HG03175 (cell line): ENCODE measurements at regions not wholly inside any gene's neighbourhood (a gene's known extent, or its start where the extent isn't known, plus 50 kb on each side); places are given as distances from the start of the nearest gene placed in this dataset.
A peak's percentile ranks its signal among the peaks of the same experiment; 100 is the strongest.

Source experiments
- ATAC-seq: cut with Tn5 transposase; IDR thresholded peaks from one replicate; pipeline ENCODE4 v1.9.1; 2021; ENCODE audit warnings: mild to moderate bottlenecking, moderate library complexity; ENCODE audit not compliant: unreplicated experiment

DNA sequence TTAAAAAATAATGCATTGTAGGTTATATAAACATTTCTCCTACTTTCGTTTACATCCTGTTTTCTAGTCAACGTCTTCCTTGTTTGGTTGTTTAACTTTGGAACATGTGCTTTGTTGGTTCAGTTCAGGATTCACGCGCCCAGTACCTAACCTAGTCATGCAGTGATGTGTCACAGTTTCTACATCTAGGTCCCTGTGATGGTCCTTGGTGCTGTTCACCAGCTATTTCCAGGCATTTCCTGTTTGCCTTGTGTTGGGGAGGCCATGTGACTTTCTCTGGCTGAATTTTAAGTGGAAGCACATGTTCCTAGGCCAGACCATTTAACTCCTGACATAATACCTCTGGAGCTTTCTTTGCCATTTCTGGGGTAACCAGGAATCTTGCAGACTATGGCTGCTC is 292.3 kb downstream of the SMARCA2 start:
- ATAC-seq = no peak

DNA sequence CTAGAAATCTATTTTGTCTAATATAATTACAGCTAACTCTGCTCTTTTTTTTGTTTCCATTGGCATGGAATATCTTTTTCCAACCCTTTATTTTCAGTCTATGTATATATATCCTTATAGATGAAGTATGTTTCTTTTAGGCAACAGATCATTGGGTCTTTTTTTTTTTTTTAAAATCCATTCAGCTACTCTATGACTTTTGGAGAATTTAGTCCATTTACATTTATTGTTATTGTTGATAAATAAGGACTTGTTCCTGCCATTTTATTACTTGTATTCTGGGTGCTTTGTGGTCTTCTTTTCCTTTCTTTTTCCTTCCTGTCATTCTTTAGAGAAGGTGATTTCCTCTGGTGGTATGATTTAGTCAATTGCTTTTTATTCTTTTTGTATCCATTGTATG is 296.8 kb downstream of the SMARCA2 start:
- ATAC-seq = no peak

DNA sequence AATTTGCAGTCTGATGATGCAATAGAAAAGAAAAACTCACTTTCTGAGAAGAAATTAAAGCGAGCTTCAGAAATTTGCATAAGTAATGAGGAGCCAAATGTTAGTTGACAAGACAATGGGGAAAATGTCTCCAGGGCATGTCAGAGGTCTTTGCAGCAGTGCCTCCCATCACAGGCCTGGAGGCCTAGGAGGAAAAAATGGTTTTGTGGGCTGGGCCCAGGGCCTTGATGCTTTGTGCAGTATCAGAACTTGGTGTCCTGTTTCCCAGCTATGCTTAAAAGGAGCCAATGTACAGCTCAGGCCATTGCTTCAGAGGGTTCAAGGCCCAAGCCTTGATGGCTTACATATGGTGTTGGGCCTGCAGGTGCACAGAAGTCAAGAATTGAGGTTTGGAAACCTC is 298.4 kb downstream of the SMARCA2 start:
- ATAC-seq = no peak

DNA sequence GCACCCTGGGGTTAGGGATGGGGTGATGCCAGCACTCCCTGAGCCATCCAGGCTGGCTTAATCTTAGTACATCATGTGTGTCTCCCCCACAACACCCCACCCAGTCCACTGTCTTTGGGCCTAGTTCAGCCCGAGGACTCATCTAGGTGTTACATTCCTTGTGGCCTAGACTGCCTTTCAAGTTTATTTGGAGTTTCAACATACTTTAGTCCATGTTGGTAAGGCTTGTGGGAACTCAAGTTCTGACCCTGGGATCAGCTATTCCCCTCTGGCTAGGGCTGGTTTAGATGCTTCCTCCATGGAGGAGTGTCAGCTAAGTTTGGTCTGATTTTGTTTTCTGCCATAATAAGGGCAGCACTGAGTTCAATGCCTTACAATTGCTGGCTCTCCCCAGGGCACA is 302.4 kb downstream of the SMARCA2 start:
- no peak for ATAC-seq

DNA sequence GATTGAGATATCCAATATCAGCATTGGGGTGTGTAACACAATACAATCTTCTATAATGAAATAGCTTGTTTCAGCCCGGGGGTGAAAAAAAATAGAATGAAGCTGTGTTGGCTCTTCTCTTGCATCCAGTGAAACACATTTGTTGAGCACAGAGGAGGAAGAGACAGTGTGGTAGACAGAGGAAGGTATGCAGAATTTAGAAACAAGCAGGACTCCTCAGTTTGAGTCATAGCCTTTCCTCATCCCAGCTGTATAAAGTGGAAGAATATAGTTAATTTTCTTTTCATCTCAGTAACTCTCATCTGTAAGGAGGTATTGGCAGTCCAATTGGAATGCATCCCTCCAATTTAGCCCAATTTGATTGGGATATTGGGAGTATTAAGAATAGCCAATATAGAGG is 302.2 kb upstream of the VLDLR start:
- ATAC-seq = no peak

DNA sequence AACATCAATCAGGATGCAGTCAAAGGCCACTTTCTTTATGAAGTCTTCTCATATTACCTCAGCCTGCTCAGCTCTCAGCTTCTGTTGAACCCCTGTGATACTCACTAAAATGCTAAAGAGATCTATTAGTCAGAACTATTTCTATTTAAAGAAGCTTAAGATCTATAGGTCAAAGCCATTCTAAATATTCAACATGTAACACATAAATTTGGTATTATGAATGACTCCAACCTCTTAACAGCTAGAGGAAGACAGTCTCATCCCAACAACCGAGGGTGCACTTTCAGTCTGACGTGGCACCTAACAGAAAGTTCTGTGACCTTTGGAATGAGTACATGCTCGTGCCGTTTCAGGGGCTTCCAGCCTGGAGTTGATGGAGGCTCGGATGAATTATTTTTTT is 301.5 kb upstream of the VLDLR start:
- no peak for ATAC-seq

DNA sequence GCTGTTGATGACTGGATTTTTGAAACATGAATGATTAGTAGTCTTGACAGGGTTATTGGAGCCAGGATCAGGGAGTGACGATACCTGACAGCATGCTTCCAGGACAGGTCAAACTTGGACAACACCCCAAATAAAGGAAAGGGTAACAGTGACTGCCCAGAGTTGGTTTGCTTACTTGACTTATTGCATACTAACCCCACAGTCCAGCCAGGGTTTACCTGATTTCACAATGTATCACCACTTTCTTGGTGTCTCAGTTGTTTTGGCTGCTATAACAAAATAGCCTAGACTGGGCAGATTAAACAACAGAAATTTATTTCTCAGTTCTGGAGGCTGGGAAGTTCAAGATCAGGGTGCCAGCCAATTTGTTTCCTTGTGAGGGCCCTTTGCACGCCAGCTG is 301.0 kb upstream of the VLDLR start:
- ATAC-seq = no peak

DNA sequence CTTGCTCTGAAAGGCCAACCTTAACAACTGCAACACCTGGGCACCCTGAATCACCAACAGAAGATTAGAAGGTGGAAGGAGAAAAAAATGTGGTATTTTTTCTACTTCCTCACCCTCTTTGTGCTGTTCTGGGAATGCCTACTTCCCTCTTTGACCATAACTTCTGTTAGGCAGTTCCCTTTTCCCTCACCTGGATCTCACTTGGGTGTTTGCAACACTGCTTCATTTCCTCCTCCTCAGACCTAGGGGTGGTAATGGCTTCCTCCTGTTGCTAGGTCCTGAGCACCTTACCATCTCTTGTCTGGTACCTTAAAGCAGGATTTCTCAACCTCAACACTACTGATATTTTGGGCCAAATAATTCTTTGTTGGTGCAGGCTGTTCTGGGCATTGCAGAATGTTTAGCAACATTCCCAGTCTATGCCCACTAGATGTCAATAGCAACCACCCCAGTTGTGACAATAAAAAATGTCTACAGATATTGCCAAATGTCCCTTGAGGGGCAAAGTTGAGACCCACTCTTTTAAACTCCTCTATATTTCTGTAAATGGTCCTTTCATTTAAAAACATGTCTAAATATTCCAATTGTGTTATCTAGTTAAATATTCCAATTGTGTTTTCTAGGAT is 300.0 kb upstream of the VLDLR start:
- no peak for ATAC-seq

DNA sequence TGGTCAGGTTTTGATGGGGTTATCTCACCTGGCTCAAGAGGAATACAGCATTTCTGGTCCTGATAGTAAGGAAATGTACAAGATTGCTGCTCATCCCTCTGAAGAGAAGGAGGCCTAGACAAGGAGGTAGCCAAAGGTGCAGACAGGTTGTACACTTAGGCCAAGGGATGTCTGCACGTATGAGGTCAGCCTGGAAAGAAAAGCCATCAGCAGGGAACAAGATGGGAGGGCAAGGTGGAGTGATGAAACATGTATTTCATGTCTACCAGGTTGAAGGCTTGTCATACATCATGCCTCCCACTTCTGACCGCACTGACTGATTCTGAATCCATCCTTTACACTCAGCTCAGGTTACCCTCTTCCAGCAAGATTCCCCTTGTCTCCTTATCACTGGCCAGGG is 296.8 kb upstream of the VLDLR start:
- no peak for ATAC-seq

DNA sequence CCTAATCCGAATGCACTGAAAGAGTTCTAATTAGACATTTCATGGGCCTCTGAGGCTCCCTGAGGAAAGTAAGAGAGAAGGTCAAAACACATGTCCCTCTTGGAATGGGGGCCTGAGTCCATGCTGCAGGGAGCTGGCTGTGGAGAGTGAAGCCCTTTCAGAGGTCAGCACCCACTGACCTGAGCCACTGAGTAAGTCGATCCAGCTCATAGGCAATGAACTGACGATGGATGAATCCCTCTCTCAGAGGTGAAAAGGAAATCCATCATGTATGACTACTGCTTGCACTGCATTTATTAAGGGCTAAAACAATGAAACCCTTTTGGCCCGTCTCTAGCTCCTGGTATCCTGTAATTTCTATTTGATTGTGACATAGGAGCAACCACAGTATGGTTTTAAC is 288.9 kb upstream of the VLDLR start:
- ATAC-seq = no peak

DNA sequence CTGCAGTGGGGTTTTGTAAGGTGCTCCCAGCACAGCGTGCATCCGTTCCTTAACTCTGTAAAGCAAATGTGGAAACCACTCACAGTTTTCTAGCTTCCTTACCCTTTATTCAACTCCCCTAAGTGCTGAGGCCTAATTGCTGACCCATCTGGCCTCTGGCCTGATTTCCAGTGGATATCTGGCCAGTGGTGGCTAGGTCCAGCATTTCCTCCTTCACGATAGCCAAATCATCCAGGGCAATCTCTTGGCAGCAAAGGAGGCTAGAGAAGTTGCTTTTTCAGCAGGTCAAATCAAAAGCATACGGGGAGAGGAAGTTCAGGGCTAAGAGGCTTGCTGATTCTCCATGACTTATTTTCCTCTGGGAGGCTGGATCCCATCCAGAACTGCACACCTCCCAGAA is 286.3 kb upstream of the VLDLR start:
- ATAC-seq = no peak

DNA sequence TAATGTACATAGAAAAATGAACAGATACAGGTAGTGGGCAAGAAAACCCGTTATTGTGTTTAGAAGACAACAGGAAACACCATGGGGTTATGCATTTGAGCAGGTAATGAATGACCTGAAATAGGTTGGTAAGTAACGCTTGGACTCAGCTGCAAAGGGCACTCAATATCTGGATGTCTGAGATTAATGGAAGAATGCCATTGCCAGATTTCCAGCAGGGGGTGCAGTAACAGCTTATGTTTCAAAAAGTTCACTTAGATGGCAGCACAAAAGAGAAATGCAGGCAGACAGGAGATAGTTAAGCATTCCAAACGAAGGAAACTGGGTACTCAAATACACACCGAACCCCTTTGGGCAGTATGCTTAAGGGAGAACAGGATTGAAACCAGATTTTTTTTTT is 285.5 kb upstream of the VLDLR start:
- no peak for ATAC-seq

DNA sequence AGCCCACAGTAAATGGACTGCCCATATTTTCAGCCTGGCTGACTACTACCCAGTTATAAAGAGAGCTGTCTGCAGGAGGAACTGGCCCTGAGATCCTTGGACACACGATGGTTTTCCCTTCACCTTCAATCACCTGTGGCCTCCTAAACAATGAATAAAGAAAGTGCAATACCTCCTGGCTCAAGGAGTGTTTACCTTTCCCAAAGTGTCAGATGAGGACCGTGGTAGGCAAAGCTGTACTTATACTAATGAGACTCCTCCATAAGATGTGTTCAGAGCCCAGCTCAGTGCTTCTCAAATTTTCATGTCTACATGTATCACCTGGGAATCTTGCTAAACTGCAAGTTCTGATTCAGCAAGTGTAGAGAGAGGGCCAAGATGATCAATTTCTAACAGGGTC is 284.5 kb upstream of the VLDLR start:
- no peak for ATAC-seq

DNA sequence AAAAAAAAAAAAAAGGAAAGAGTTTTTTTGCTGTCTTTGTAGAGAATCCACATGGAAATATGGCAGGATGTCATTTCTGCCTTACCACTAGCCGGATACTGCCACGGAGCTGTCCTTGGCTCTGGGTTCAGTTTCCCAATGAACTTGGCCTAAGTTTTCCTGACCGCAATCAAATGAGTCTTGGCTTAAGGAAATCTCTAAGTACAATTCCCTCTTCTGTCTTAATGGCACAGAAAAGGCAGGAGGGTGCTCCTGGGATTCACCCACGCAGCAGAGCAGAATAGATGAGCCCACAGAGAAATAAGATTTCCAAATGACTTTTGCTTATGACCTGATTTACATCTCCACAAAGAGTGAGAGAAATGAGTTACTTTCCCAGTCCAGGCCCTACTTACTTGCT is 284.0 kb upstream of the VLDLR start:
- no peak for ATAC-seq

DNA sequence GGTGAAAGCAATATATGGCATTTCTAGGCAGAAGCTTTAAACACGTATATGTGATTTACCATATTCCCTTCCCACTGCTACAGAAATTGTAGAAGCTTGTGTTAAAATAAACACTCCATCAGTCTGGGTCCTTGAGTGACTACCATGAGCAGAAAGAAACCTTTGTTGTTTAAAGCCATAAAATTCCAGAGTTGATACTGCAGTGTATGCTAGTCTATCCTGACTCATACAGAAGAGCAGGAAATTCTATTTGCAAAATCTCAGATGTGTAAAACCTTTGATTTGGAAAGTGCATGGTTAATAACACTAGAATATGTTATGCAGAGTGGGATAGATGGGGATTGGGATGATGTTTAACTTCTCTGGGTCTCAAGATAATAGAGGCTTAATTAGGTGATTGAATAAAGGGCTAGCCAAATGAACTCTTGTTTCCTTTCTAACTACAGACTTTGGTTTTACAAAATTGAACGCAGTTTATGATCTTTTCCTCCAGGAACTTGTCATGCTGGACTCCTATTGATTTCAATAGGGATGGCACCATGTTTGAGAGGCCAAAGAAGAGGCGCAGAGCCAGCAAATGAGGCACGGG is 282.7 kb upstream of the VLDLR start:
- ATAC-seq = no peak

DNA sequence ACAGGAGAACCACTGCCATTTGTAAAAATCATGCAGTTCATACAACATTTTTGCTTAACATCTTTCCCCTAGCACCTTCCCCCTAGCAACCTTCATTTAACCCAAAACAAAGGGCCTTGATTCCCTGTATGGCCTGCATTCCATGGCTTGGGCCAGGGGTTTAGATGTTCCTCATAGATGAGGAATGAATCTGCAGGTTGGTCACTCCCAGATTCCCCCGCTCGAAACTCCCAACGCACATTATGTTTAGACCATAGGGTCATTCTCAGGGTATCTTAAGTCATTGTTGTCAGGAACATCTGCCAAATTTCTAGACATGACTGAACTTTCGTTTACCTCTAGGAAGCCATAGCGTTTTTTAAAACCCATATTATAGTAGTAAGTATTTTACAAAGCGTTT is 282.2 kb upstream of the VLDLR start:
- ATAC-seq = no peak

DNA sequence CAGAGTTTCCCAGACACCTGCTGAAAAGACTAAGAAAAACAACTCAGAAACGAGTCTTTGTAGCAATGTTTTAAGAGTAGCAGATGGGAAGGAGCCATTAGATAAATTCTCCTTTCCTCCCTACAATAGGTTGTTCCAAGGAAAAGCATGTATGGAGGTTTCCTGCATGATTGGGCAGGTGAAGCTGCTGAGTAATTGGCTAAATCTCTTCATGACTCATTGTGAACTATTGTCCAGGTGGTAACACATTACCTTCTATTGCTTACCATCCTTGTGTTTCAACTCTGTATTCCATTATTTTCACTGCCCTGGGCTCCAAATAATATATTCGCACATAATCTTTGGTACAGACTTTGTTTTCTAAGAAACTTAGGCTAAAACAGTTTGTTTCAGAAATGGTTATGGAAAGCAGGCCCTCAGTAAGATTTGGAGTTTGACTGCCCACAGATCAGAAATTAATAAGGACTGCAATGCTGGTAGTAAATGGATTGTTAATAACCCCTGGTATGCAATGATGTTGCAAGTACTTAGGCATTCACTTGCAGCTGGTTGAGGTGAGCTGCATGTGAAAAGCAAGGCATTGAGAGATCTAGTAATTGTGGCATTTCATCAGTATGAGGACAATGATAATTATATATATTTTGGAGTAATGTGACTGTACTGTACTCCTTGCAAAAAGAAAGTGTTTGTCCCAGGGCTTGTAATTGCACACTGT is 281.4 kb upstream of the VLDLR start:
- ATAC-seq = no peak

DNA sequence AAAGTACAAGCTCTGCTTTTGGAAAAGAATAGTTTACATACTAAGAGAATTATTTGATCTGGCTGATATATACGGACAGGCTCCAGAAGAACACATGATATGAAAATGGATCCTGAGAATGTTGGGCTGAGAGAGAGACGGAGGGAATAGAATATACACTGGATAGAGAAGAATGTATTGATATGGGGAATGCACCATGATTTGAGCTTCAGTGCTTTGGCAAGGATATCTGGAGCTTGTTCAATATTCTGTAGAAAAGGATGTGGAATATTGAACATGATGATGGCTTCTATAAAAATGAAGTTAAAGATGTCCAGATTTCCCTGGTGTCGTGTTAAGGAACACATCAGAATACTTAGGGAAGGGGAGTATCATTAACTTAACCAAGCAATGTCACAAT is 280.5 kb upstream of the VLDLR start:
- no peak for ATAC-seq

DNA sequence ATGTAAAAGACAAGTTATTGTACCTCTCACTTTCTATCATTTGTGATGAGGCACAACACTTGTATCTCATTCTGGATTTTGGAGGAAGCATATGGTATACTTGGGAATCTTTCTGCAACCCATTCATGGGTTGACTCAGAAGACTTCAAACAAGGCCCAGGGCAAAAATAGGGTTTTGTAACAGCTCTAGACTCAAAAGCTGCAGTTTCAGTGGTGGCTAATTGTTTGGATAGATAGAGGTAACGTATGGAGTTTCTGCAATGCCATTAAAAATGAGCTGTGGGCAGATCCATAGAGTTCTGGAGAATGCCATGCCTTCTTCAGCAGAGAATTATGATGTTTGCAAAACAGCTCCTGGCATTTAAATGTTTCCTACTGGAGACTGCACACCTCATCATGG is 279.6 kb upstream of the VLDLR start:
- ATAC-seq = no peak

DNA sequence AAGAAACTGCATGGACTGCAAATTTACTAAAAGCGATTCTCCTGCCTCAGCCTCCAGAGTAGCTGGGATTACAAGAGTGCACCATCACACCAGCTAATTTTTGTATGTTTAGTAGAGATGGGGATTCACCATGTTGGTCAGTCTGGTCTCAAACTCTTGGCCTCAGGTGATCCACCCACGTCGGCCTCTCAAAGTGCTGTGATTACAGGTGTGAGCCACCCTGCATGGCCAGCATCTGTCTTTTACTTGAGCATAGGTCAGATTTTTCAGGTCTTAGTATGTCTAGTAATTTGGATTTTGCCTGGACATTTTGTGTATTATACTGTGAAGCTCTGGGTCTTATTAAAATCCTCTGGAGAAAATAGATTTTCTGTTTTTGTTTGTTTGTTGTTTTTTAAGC is 277.8 kb upstream of the VLDLR start:
- no peak for ATAC-seq

DNA sequence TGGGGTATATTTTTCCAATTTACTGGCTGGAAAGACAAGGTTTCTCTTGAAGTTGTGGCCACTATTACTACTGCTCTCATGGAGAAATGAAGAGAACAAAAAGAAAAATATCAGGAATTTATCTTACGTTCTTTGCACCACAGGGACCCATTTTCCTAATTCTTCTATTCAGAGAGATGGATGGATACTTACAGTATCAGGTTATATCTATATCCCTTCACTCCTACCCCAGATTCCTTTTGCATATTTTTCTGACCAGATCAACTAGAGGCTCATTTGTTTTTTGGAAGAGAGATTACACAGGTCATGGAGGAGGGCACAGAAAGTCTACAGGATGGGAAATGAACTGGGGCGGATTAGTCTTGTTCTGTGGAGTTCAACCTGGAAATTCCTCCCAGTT is 277.2 kb upstream of the VLDLR start:
- no peak for ATAC-seq

DNA sequence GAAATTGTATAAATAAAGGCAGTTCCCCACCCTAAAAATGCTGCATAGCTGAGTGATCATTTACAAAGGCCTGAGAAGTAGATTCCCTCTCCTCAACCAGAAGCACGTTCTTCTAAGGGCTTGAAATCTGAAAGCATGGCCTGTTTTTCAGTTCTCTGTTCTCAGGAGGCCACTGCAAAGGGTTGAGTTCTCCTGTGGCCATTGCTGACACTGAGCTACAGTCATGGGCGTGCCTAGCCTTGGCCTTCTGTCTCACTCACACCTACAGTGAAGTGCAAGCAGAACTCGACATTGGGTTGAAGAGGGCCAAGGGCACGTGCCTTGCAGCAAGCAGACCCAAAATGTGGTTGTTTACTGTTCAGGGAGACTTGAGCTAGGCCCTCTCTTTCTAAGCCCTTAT is 276.6 kb upstream of the VLDLR start:
- peak; percentile 45 for ATAC-seq
